ENCODE measurements at regions not wholly inside any gene's neighbourhood (a gene's known extent, or its start where the extent isn't known, plus 50 kb on each side); places are given as distances from the start of the nearest gene placed in this dataset.

GRCh38 chr6:108760126-108761050 is 87.8 kb upstream of the ARMC2 start:
- Histone ChIP-seq H3K4me3 (no peak overlapping the region), H3K27me3 (no peaks in the 10 kb centered on the region), H3K36me3 (no peaks in the 10 kb centered on the region), H3K27ac (no peak overlapping the region), H3K4me1 (peaks cover 0 to 17% (median 5%) of the 10 kb centered on the region in 4 donors), H3K9me3 (no peaks in the 10 kb centered on the region)
- WGBS, 2 donors (ENCODE audit: low coverage in 1 of 2), result 83 to 85% methylated on average over 8 to 9 of the region's 9 CpGs
- in situ Hi-C loops (cut with MboI; ENCODE audit: low pct_ligation_motif_present in 1 of 4, low pct_unique_long_range_greater_than_20kb in 1 of 4, low sequenced_read_pairs in 3 of 4) (no loop called here), intact Hi-C loops (cut with DNase I; ENCODE audit: low total_unique reads) (no loop called here)
- TF ChIP-seq POLR2AphosphoS5 (IDR thresholded peaks at IDR 0.05) (no peak), EP300 (IDR thresholded peaks at IDR 0.05; ENCODE audit: low read depth) (no peak), POLR2A (IDR thresholded peaks at IDR 0.05) (no peak)
- TF ChIP-seq, protein P1, sequence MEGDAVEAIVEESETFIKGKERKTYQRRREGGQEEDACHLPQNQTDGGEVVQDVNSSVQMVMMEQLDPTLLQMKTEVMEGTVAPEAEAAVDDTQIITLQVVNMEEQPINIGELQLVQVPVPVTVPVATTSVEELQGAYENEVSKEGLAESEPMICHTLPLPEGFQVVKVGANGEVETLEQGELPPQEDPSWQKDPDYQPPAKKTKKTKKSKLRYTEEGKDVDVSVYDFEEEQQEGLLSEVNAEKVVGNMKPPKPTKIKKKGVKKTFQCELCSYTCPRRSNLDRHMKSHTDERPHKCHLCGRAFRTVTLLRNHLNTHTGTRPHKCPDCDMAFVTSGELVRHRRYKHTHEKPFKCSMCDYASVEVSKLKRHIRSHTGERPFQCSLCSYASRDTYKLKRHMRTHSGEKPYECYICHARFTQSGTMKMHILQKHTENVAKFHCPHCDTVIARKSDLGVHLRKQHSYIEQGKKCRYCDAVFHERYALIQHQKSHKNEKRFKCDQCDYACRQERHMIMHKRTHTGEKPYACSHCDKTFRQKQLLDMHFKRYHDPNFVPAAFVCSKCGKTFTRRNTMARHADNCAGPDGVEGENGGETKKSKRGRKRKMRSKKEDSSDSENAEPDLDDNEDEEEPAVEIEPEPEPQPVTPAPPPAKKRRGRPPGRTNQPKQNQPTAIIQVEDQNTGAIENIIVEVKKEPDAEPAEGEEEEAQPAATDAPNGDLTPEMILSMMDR (IDR thresholded peaks at IDR 0.05), result no peak
- no peak for DNase-seq

DNA sequence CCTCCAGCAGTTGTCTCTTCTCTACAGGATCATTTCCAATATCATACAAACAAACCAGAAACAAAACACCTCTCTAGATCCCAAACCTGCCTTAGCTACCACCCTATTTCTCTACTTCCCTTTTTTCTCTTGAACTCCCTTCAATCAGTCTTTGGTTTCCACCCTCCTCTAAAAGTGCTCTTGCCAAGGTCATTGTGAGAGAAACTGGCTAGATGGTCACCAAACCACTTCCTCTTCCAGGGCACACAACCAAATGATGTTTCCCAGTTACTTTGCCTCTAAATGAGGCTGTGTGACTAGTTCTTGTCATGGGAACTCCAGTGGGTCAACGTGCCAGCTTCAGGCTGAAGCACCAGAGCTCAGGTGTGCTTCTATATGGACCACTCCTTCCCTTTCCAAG is 85.8 kb upstream of the ARMC2 start:
- in situ Hi-C loops (cut with MboI; ENCODE audit: low pct_ligation_motif_present in 1 of 4, low pct_unique_long_range_greater_than_20kb in 1 of 4, low sequenced_read_pairs in 3 of 4), result no loop called here
- TF ChIP-seq POLR2AphosphoS5 (IDR thresholded peaks at IDR 0.05), result no peak
- 71% methylated on average over 1 of the region's 1 CpG; no CpG with 5 or more reads in 1 of the 2 donors for WGBS, 2 donors (ENCODE audit: low coverage in 1 of 2)
- no peaks in the 10 kb centered on the region for H3K27me3 ChIP-seq
- no peak overlapping the region for H3K4me3 ChIP-seq
- DNase-seq, result no peak
- intact Hi-C loops (cut with DNase I; ENCODE audit: low total_unique reads), result no loop called here
- H3K9me3 ChIP-seq, result no peaks in the 10 kb centered on the region
- H3K27ac ChIP-seq, result no peak overlapping the region
- H3K4me1 ChIP-seq, result peaks cover 0 to 9% (median 5%) of the 10 kb centered on the region in 4 donors
- no peaks in the 10 kb centered on the region for H3K36me3 ChIP-seq

DNA sequence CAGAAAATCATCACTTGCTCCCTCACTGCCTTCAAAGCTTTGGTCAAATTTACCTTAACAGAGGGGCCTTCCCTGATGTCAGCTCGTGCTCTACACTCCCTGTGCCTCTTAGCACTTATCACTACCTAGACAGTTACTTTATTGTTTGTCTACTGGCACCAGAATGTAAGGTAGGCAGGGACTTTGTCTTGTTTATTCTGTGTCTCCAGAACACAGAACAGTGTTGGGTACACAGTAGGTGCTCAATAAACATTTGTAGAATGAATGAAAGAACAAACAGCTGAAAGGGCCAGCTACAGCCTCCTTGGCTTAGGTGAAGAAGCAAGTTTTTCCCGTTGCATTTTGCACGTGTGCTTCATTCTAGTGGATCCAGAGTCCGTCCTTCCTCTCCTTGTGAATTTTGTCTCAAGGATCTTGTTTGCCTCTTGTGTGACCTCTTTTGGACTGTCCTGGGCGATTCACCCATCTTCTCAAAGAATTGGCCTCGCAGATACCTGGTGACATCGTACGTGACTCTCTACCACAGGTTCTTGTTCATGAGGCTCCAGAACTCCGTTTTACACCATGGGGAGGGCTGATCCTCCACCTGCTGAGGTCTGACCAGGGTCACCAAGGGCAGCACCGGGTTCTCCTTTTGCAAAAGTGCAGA is 84.2 kb upstream of the ARMC2 start:
- TF ChIP-seq POLR2AphosphoS5 (IDR thresholded peaks at IDR 0.05), result no peak
- TF ChIP-seq EP300 (IDR thresholded peaks at IDR 0.05; ENCODE audit: low read depth), result no peak
- TF ChIP-seq, protein P1 (IDR thresholded peaks at IDR 0.05), result no peak
- no peak for TF ChIP-seq POLR2A (IDR thresholded peaks at IDR 0.05)
- intact Hi-C loops (cut with DNase I; ENCODE audit: low total_unique reads), result no loop called here
- WGBS, 2 donors (ENCODE audit: low coverage in 1 of 2), result 76 to 88% methylated on average over 5 to 10 of the region's 10 CpGs
- in situ Hi-C loops (cut with MboI; ENCODE audit: low pct_ligation_motif_present in 1 of 4, low pct_unique_long_range_greater_than_20kb in 1 of 4, low sequenced_read_pairs in 3 of 4), result no loop called here
- Histone ChIP-seq H3K27ac (no peak overlapping the region), H3K27me3 (no peaks in the 10 kb centered on the region), H3K36me3 (no peaks in the 10 kb centered on the region), H3K9me3 (no peaks in the 10 kb centered on the region), H3K4me1 (peaks cover 0 to 9% (median 5%) of the 10 kb centered on the region in 4 donors), H3K4me3 (no peak overlapping the region)
- DNase-seq, result no peak

GRCh38 chr6:108764580-108764950 is 83.7 kb upstream of the ARMC2 start:
- intact Hi-C loops (cut with DNase I; ENCODE audit: low total_unique reads), result no loop called here
- H3K27me3 ChIP-seq, result no peaks in the 10 kb centered on the region
- no peaks in the 10 kb centered on the region for H3K36me3 ChIP-seq
- no peak overlapping the region for H3K4me3 ChIP-seq
- H3K9me3 ChIP-seq, result no peaks in the 10 kb centered on the region
- 69% methylated on average over 1 of the region's 1 CpG; no CpG with 5 or more reads in 1 of the 2 donors for WGBS, 2 donors (ENCODE audit: low coverage in 1 of 2)
- DNase-seq, result no peak
- H3K27ac ChIP-seq, result no peak overlapping the region
- TF ChIP-seq POLR2A (IDR thresholded peaks at IDR 0.05) (no peak), POLR2AphosphoS5 (IDR thresholded peaks at IDR 0.05) (no peak), EP300 (IDR thresholded peaks at IDR 0.05; ENCODE audit: low read depth) (no peak)
- TF ChIP-seq, protein P1 (IDR thresholded peaks at IDR 0.05), result no peak
- peaks cover 0 to 9% (median 5%) of the 10 kb centered on the region in 4 donors for H3K4me1 ChIP-seq
- in situ Hi-C loops (cut with MboI; ENCODE audit: low pct_ligation_motif_present in 1 of 4, low pct_unique_long_range_greater_than_20kb in 1 of 4, low sequenced_read_pairs in 3 of 4), result no loop called here

Measured in transverse colon (tissue), 4 donors.